ENCODE measurements at regions not wholly inside any gene's neighbourhood (a gene's known extent, or its start where the extent isn't known, plus 50 kb on each side); places are given as distances from the start of the nearest gene placed in this dataset.

DNA sequence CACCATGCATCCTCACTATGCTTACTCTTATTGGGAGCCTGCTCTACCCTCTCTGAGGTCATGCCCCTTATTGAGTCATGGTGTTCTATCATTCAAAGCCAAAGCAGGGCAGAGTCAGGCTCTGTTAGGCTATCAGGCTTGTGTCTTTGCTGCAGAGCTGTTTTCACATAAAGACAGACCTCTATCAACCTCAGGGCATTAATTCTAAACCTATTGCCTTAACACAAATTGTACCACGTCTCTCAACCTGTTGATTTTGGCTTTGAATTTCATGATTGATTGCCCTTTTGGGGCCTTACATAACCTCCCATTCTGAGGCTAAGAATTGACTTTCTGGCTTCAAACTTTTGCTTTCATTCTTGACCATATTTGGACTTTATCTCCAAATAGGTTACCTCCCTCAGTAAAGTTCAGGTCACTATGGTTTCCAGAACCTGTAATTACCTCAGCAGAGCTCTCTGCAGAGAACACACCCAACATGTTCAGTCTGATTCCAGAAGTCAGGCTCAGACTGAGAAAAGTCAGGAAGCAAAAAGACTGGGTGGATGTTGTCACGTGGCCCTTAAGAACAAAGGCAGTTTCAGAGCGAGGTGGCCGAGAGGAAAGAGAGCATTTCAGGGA, 221.4 kb upstream of the NANOGP8 start:
- TF ChIP-seq, protein P1, sequence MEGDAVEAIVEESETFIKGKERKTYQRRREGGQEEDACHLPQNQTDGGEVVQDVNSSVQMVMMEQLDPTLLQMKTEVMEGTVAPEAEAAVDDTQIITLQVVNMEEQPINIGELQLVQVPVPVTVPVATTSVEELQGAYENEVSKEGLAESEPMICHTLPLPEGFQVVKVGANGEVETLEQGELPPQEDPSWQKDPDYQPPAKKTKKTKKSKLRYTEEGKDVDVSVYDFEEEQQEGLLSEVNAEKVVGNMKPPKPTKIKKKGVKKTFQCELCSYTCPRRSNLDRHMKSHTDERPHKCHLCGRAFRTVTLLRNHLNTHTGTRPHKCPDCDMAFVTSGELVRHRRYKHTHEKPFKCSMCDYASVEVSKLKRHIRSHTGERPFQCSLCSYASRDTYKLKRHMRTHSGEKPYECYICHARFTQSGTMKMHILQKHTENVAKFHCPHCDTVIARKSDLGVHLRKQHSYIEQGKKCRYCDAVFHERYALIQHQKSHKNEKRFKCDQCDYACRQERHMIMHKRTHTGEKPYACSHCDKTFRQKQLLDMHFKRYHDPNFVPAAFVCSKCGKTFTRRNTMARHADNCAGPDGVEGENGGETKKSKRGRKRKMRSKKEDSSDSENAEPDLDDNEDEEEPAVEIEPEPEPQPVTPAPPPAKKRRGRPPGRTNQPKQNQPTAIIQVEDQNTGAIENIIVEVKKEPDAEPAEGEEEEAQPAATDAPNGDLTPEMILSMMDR (IDR thresholded peaks at IDR 0.05): no peak
- no peak for TF ChIP-seq POLR2A (IDR thresholded peaks at IDR 0.05)

Measured in Peyer's patch (tissue), 4 donors.